ENCODE measurements at regions not wholly inside any gene's neighbourhood (a gene's known extent, or its start where the extent isn't known, plus 50 kb on each side); places are given as distances from the start of the nearest gene placed in this dataset.
"Not testable (repeated sequence)": the region's sequence is repeated elsewhere in the genome, so short reads cannot be mapped to it uniquely, and the experiment has no call there.

DNA sequence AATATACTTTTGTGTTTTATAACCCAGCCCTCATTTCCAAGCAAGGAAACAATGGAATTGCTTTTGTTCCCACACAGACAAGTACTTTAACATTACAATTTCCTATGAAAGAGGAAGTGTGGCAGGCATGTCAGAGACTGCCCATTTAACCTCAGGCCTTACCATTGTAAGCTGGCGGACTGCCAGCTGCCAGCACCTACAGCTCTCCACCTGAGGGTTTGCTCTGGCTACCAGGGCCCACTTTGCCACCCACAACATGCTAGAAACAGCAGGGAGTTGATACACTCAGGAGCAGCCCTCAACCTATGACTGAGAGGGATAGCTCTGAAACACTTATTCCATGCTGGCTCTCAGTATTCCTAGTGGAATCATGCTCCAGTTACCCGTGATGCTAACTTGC lies 152.3 kb upstream of the PRDX4 start:
- Histone ChIP-seq H3K4me1 (ENCODE audit: control insufficient read depth in 4 of 4, insufficient read depth in 4 of 4, low read length in 3 of 4) (peaks cover 0 to 3% (median 0%) of the 10 kb centered on the region in 4 donors), H3K4me3 (ENCODE audit: low read depth in 1 of 3, low read length in 3 of 3) (no peak overlapping the region), H3K27ac (ENCODE audit: low read depth in 1 of 2, low read length in 2 of 2) (no peak overlapping the region), H3K27me3 (ENCODE audit: control insufficient read depth in 4 of 4, insufficient read depth in 4 of 4, low read length in 3 of 4) (peaks cover 0 to 2% (median 0%) of the 10 kb centered on the region in 4 donors), H3K9ac (ENCODE audit: low read depth in 1 of 2, low read length in 2 of 2) (no peak overlapping the region), H3K9me3 (ENCODE audit: control insufficient read depth in 4 of 4, low read length in 3 of 4) (no peaks in the 10 kb centered on the region), H3K36me3 (ENCODE audit: control insufficient read depth in 4 of 4, insufficient read depth in 3 of 4, low read depth in 1 of 4, low read length in 3 of 4) (no peaks in the 10 kb centered on the region)
- WGBS: 66% methylated on average over 2 of the region's 2 CpGs
- no peak for TF ChIP-seq EGR1 (IDR thresholded peaks at IDR 0.05; ENCODE audit: low read depth in 2 of 2)
- no peak for TF ChIP-seq FOXA1 (IDR thresholded peaks at IDR 0.05)
- TF ChIP-seq RAD21 (IDR thresholded peaks at IDR 0.05): no peak
- TF ChIP-seq SP1 (IDR thresholded peaks at IDR 0.05): no peak
- no peak for TF ChIP-seq TAF1 (conservative IDR thresholded peaks at IDR 0.05)
- TF ChIP-seq, protein P1, sequence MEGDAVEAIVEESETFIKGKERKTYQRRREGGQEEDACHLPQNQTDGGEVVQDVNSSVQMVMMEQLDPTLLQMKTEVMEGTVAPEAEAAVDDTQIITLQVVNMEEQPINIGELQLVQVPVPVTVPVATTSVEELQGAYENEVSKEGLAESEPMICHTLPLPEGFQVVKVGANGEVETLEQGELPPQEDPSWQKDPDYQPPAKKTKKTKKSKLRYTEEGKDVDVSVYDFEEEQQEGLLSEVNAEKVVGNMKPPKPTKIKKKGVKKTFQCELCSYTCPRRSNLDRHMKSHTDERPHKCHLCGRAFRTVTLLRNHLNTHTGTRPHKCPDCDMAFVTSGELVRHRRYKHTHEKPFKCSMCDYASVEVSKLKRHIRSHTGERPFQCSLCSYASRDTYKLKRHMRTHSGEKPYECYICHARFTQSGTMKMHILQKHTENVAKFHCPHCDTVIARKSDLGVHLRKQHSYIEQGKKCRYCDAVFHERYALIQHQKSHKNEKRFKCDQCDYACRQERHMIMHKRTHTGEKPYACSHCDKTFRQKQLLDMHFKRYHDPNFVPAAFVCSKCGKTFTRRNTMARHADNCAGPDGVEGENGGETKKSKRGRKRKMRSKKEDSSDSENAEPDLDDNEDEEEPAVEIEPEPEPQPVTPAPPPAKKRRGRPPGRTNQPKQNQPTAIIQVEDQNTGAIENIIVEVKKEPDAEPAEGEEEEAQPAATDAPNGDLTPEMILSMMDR (IDR thresholded peaks at IDR 0.05; ENCODE audit: low read depth, low read length, missing input control): no peak
- TF ChIP-seq YY1 (IDR thresholded peaks at IDR 0.05): no peak
- TF ChIP-seq HNF4A (conservative IDR thresholded peaks at IDR 0.05): no peak
- TF ChIP-seq, protein P2, sequence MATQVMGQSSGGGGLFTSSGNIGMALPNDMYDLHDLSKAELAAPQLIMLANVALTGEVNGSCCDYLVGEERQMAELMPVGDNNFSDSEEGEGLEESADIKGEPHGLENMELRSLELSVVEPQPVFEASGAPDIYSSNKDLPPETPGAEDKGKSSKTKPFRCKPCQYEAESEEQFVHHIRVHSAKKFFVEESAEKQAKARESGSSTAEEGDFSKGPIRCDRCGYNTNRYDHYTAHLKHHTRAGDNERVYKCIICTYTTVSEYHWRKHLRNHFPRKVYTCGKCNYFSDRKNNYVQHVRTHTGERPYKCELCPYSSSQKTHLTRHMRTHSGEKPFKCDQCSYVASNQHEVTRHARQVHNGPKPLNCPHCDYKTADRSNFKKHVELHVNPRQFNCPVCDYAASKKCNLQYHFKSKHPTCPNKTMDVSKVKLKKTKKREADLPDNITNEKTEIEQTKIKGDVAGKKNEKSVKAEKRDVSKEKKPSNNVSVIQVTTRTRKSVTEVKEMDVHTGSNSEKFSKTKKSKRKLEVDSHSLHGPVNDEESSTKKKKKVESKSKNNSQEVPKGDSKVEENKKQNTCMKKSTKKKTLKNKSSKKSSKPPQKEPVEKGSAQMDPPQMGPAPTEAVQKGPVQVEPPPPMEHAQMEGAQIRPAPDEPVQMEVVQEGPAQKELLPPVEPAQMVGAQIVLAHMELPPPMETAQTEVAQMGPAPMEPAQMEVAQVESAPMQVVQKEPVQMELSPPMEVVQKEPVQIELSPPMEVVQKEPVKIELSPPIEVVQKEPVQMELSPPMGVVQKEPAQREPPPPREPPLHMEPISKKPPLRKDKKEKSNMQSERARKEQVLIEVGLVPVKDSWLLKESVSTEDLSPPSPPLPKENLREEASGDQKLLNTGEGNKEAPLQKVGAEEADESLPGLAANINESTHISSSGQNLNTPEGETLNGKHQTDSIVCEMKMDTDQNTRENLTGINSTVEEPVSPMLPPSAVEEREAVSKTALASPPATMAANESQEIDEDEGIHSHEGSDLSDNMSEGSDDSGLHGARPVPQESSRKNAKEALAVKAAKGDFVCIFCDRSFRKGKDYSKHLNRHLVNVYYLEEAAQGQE (IDR thresholded peaks at IDR 0.05): no peak
- no peak for TF ChIP-seq RXRA (IDR thresholded peaks at IDR 0.05)
- no peak for TF ChIP-seq FOXA2 (IDR thresholded peaks at IDR 0.05)
- TF ChIP-seq NR2F2 (IDR thresholded peaks at IDR 0.05): no peak
- no peak for TF ChIP-seq HNF4G (IDR thresholded peaks at IDR 0.05)
- DNase-seq (ENCODE audit: low spot score): no peak

DNA sequence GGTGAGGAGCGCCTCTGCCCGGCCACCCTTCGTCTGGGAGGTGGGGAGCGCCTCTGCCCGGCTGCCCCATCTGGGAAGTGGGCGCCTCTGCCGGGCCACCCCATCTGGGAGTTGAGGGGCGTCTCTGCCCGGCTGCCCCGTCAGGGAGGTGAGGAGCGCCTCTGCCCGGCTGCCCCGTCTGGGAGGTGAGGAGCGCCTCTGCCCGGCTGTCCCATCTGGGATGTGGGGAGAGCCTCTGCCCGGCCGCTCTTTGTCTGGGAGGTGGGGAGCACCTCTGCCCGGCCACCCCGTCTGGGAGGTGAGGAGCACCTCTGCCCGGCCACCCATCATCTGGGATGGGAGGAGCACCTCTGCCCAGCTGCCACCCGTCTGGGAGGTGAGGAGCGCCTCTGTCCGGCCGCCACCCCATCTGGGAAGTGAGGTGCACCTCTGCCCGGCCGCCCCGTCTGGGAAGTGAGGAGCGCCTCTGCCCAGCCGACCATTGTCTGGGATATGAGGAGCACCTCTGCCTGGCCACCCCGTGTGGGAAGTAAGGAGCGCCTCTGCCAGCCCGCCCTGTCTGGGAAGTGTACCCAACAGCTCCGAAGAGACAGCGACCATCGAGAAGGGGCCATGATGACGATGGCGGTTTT lies 144.2 kb upstream of the PRDX4 start:
- 98% methylated on average over 37 of the region's 37 CpGs for WGBS
- H3K9me3 ChIP-seq (ENCODE audit: control insufficient read depth in 4 of 4, low read length in 3 of 4); H3K27me3 ChIP-seq (ENCODE audit: control insufficient read depth in 4 of 4, insufficient read depth in 4 of 4, low read length in 3 of 4); H3K9ac ChIP-seq (ENCODE audit: low read depth in 1 of 2, low read length in 2 of 2); DNase-seq (ENCODE audit: low spot score); H3K27ac ChIP-seq (ENCODE audit: low read depth in 1 of 2, low read length in 2 of 2); H3K36me3 ChIP-seq (ENCODE audit: control insufficient read depth in 4 of 4, insufficient read depth in 3 of 4, low read depth in 1 of 4, low read length in 3 of 4); H3K4me3 ChIP-seq (ENCODE audit: low read depth in 1 of 3, low read length in 3 of 3); H3K4me1 ChIP-seq (ENCODE audit: control insufficient read depth in 4 of 4, insufficient read depth in 4 of 4, low read length in 3 of 4): not testable (repeated sequence)

DNA sequence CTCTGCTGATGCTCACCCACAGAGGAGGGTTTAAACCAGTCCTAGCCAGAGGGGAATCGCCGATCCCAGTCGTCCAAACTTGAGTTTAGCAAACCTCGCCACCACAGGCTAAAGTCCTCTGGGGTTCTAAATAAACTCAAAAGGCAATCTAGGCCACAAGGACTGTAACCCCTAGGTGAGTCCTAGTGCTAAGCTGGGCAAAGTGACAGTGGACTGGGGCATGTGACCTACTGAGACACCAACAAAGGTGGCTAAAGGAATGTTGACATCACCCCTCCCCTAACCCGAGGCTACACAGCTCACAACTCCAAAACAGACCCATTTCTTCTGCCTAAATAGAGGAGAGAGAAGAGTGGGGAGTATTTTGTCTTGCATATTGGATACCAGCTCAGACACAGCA lies 142.8 kb upstream of the PRDX4 start:
- DNase-seq (ENCODE audit: low spot score): no peak
- TF ChIP-seq, protein P3, sequence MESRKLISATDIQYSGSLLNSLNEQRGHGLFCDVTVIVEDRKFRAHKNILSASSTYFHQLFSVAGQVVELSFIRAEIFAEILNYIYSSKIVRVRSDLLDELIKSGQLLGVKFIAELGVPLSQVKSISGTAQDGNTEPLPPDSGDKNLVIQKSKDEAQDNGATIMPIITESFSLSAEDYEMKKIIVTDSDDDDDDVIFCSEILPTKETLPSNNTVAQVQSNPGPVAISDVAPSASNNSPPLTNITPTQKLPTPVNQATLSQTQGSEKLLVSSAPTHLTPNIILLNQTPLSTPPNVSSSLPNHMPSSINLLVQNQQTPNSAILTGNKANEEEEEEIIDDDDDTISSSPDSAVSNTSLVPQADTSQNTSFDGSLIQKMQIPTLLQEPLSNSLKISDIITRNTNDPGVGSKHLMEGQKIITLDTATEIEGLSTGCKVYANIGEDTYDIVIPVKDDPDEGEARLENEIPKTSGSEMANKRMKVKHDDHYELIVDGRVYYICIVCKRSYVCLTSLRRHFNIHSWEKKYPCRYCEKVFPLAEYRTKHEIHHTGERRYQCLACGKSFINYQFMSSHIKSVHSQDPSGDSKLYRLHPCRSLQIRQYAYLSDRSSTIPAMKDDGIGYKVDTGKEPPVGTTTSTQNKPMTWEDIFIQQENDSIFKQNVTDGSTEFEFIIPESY (IDR thresholded peaks at IDR 0.05): no peak
- TF ChIP-seq YY1 (IDR thresholded peaks at IDR 0.05) (no peak), EGR1 (IDR thresholded peaks at IDR 0.05; ENCODE audit: low read depth in 2 of 2) (no peak), JUND (IDR thresholded peaks at IDR 0.05) (no peak), RXRA (IDR thresholded peaks at IDR 0.05) (no peak)
- TF ChIP-seq, protein P2 (IDR thresholded peaks at IDR 0.05): no peak
- TF ChIP-seq, protein P4, sequence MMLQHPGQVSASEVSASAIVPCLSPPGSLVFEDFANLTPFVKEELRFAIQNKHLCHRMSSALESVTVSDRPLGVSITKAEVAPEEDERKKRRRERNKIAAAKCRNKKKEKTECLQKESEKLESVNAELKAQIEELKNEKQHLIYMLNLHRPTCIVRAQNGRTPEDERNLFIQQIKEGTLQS (IDR thresholded peaks at IDR 0.05): no peak
- 36% methylated on average over 5 of the region's 5 CpGs for WGBS
- no peak overlapping the region for H3K4me3 ChIP-seq (ENCODE audit: low read depth in 1 of 3, low read length in 3 of 3)
- no peaks in the 10 kb centered on the region for H3K9me3 ChIP-seq (ENCODE audit: control insufficient read depth in 4 of 4, low read length in 3 of 4)
- no peak overlapping the region for H3K27ac ChIP-seq (ENCODE audit: low read depth in 1 of 2, low read length in 2 of 2)
- no peaks in the 10 kb centered on the region for H3K27me3 ChIP-seq (ENCODE audit: control insufficient read depth in 4 of 4, insufficient read depth in 4 of 4, low read length in 3 of 4)
- no peaks in the 10 kb centered on the region for H3K36me3 ChIP-seq (ENCODE audit: control insufficient read depth in 4 of 4, insufficient read depth in 3 of 4, low read depth in 1 of 4, low read length in 3 of 4)
- no peak overlapping the region for H3K9ac ChIP-seq (ENCODE audit: low read depth in 1 of 2, low read length in 2 of 2)
- peaks cover 0 to 3% (median 0%) of the 10 kb centered on the region in 4 donors for H3K4me1 ChIP-seq (ENCODE audit: control insufficient read depth in 4 of 4, insufficient read depth in 4 of 4, low read length in 3 of 4)

All from liver (tissue), 8 donors.